ENCODE measurements at regions not wholly inside any gene's neighbourhood (a gene's known extent, or its start where the extent isn't known, plus 50 kb on each side); places are given as distances from the start of the nearest gene placed in this dataset.

DNA sequence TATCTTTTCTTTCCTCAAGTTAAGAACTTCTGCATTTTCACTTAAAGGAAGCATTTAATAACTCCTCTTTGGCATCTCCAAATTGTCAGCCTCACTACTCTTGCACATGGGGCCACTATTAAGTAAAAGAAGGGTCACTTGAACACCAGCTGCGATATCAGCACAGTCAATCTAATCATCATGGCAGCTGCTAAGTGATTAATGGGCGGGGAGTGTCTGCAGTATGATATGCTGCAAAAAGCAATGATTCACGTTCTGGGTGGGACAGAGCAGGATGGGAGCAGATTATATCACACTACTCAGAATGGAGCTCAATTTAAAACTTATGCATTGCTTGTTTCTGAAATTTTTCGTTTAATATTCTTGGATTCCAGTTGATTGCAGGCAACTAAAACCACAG lies 447.4 kb upstream of the PFKP start:
- Mint-ChIP-seq H3K9me3 (no peaks in the 10 kb centered on the region; the same call in 2 of the 3 replicates), H3K27ac (no peak overlapping the region), H3K4me3 (no peak overlapping the region), H3K4me1 (peaks cover 29% of the 10 kb centered on the region), H3K36me3 (ENCODE audit: low read depth) (no peaks in the 10 kb centered on the region), H3K27me3 (ENCODE audit: insufficient read depth, low read depth, poor library complexity) (peaks cover 9% of the 10 kb centered on the region)
- TF ChIP-seq POLR2AphosphoS5 (IDR thresholded peaks at IDR 0.05; ENCODE audit: low read depth), result no peak
- TF ChIP-seq NANOG (IDR thresholded peaks at IDR 0.05; ENCODE audit: borderline replicate concordance), result no peak
- TF ChIP-seq, protein P1, sequence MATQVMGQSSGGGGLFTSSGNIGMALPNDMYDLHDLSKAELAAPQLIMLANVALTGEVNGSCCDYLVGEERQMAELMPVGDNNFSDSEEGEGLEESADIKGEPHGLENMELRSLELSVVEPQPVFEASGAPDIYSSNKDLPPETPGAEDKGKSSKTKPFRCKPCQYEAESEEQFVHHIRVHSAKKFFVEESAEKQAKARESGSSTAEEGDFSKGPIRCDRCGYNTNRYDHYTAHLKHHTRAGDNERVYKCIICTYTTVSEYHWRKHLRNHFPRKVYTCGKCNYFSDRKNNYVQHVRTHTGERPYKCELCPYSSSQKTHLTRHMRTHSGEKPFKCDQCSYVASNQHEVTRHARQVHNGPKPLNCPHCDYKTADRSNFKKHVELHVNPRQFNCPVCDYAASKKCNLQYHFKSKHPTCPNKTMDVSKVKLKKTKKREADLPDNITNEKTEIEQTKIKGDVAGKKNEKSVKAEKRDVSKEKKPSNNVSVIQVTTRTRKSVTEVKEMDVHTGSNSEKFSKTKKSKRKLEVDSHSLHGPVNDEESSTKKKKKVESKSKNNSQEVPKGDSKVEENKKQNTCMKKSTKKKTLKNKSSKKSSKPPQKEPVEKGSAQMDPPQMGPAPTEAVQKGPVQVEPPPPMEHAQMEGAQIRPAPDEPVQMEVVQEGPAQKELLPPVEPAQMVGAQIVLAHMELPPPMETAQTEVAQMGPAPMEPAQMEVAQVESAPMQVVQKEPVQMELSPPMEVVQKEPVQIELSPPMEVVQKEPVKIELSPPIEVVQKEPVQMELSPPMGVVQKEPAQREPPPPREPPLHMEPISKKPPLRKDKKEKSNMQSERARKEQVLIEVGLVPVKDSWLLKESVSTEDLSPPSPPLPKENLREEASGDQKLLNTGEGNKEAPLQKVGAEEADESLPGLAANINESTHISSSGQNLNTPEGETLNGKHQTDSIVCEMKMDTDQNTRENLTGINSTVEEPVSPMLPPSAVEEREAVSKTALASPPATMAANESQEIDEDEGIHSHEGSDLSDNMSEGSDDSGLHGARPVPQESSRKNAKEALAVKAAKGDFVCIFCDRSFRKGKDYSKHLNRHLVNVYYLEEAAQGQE (IDR thresholded peaks at IDR 0.05; ENCODE audit: unreplicated experiment), result no peak
- no peak for TF ChIP-seq ZNF114 (CRISPR knock-in tag; IDR thresholded peaks at IDR 0.05)
- TF ChIP-seq EZH2phosphoT487 (IDR thresholded peaks at IDR 0.05; ENCODE audit: unreplicated experiment), result no peak
- no peak for TF ChIP-seq CREB1 (CRISPR knock-in tag; IDR thresholded peaks at IDR 0.05; ENCODE audit: low read depth)
- TF ChIP-seq, protein P2, sequence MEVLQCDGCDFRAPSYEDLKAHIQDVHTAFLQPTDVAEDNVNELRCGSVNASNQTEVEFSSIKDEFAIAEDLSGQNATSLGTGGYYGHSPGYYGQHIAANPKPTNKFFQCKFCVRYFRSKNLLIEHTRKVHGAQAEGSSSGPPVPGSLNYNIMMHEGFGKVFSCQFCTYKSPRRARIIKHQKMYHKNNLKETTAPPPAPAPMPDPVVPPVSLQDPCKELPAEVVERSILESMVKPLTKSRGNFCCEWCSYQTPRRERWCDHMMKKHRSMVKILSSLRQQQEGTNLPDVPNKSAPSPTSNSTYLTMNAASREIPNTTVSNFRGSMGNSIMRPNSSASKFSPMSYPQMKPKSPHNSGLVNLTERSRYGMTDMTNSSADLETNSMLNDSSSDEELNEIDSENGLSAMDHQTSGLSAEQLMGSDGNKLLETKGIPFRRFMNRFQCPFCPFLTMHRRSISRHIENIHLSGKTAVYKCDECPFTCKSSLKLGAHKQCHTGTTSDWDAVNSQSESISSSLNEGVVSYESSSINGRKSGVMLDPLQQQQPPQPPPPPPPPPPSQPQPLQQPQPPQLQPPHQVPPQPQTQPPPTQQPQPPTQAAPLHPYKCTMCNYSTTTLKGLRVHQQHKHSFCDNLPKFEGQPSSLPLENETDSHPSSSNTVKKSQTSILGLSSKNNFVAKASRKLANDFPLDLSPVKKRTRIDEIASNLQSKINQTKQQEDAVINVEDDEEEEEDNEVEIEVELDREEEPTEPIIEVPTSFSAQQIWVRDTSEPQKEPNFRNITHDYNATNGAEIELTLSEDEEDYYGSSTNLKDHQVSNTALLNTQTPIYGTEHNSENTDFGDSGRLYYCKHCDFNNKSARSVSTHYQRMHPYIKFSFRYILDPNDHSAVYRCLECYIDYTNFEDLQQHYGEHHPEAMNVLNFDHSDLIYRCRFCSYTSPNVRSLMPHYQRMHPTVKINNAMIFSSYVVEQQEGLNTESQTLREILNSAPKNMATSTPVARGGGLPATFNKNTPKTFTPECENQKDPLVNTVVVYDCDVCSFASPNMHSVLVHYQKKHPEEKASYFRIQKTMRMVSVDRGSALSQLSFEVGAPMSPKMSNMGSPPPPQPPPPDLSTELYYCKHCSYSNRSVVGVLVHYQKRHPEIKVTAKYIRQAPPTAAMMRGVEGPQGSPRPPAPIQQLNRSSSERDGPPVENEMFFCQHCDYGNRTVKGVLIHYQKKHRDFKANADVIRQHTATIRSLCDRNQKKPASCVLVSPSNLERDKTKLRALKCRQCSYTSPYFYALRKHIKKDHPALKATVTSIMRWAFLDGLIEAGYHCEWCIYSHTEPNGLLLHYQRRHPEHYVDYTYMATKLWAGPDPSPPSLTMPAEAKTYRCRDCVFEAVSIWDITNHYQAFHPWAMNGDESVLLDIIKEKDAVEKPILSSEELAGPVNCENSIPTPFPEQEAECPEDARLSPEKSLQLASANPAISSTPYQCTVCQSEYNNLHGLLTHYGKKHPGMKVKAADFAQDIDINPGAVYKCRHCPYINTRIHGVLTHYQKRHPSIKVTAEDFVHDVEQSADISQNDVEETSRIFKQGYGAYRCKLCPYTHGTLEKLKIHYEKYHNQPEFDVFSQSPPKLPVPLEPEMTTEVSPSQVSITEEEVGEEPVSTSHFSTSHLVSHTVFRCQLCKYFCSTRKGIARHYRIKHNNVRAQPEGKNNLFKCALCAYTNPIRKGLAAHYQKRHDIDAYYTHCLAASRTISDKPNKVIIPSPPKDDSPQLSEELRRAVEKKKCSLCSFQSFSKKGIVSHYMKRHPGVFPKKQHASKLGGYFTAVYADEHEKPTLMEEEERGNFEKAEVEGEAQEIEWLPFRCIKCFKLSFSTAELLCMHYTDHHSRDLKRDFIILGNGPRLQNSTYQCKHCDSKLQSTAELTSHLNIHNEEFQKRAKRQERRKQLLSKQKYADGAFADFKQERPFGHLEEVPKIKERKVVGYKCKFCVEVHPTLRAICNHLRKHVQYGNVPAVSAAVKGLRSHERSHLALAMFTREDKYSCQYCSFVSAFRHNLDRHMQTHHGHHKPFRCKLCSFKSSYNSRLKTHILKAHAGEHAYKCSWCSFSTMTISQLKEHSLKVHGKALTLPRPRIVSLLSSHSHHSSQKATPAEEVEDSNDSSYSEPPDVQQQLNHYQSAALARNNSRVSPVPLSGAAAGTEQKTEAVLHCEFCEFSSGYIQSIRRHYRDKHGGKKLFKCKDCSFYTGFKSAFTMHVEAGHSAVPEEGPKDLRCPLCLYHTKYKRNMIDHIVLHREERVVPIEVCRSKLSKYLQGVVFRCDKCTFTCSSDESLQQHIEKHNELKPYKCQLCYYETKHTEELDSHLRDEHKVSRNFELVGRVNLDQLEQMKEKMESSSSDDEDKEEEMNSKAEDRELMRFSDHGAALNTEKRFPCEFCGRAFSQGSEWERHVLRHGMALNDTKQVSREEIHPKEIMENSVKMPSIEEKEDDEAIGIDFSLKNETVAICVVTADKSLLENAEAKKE (CRISPR knock-in tag; IDR thresholded peaks at IDR 0.05), result no peak
- TF ChIP-seq, protein P3, sequence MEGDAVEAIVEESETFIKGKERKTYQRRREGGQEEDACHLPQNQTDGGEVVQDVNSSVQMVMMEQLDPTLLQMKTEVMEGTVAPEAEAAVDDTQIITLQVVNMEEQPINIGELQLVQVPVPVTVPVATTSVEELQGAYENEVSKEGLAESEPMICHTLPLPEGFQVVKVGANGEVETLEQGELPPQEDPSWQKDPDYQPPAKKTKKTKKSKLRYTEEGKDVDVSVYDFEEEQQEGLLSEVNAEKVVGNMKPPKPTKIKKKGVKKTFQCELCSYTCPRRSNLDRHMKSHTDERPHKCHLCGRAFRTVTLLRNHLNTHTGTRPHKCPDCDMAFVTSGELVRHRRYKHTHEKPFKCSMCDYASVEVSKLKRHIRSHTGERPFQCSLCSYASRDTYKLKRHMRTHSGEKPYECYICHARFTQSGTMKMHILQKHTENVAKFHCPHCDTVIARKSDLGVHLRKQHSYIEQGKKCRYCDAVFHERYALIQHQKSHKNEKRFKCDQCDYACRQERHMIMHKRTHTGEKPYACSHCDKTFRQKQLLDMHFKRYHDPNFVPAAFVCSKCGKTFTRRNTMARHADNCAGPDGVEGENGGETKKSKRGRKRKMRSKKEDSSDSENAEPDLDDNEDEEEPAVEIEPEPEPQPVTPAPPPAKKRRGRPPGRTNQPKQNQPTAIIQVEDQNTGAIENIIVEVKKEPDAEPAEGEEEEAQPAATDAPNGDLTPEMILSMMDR (conservative IDR thresholded peaks at IDR 0.05; ENCODE audit: low read depth in 2 of 2), result no peak
- TF ChIP-seq JUNB (IDR thresholded peaks at IDR 0.05; ENCODE audit: unreplicated experiment), result no peak
- TF ChIP-seq EZH2 (IDR thresholded peaks at IDR 0.05; ENCODE audit: low read depth, unreplicated experiment), result no peak
- TF ChIP-seq, protein P4, sequence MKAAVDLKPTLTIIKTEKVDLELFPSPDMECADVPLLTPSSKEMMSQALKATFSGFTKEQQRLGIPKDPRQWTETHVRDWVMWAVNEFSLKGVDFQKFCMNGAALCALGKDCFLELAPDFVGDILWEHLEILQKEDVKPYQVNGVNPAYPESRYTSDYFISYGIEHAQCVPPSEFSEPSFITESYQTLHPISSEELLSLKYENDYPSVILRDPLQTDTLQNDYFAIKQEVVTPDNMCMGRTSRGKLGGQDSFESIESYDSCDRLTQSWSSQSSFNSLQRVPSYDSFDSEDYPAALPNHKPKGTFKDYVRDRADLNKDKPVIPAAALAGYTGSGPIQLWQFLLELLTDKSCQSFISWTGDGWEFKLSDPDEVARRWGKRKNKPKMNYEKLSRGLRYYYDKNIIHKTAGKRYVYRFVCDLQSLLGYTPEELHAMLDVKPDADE (IDR thresholded peaks at IDR 0.05), result no peak
- no peak for TF ChIP-seq STAT1 (IDR thresholded peaks at IDR 0.05; ENCODE audit: unreplicated experiment)
- TF ChIP-seq ZNF331 (CRISPR knock-in tag; IDR thresholded peaks at IDR 0.05; ENCODE audit: low read depth), result no peak
- H3K79me2 ChIP-seq (replicated peaks; ENCODE audit: insufficient read depth), result no peaks in the 10 kb centered on the region
- no peak overlapping the region for H3K27ac ChIP-seq (ENCODE audit: low read depth)
- no peaks in the 10 kb centered on the region for H4K20me1 ChIP-seq (replicated peaks; ENCODE audit: insufficient read depth)
- peaks cover 22% of the 10 kb centered on the region for H3K4me1 ChIP-seq (ENCODE audit: insufficient read depth)
- DNase-seq (ENCODE audit: low spot score) (no peak), ATAC-seq (no peak)
- no peaks in the 10 kb centered on the region for H3K9me2 ChIP-seq (ENCODE audit: insufficient read depth)
- H2AFZ ChIP-seq, result no peak overlapping the region
- H3K4me2 ChIP-seq, result no peak overlapping the region
- H3K36me3 ChIP-seq (ENCODE audit: insufficient read depth), result no peaks in the 10 kb centered on the region
- no peaks in the 10 kb centered on the region for H3F3A ChIP-seq (replicated peaks; ENCODE audit: low read depth)
- no peak overlapping the region for H3K4me3 ChIP-seq
- H3K27me3 ChIP-seq (ENCODE audit: insufficient read depth), result no peaks in the 10 kb centered on the region
